Glutamatergic neuron (in vitro differentiated cells): ENCODE measurements at regions not wholly inside any gene's neighbourhood (a gene's known extent, or its start where the extent isn't known, plus 50 kb on each side); places are given as distances from the start of the nearest gene placed in this dataset.
"Not testable (repeated sequence)": the region's sequence is repeated elsewhere in the genome, so short reads cannot be mapped to it uniquely, and the experiment has no call there.

Experiments used
- DNase-seq: peaks from one replicate; pipeline ENCODE4 v3.0.0; 2022
- H3K27ac Mint-ChIP-seq: one replicate; pipeline ENCODE4 v1.8.0; 2020; ENCODE audit warnings: mild to moderate bottlenecking, mixed read lengths, inconsistent platforms; ENCODE audit not compliant: unreplicated experiment
- H3K27me3 Mint-ChIP-seq: one replicate; pipeline ENCODE4 v1.8.0; 2020; ENCODE audit warnings: mild to moderate bottlenecking, moderate library complexity, mixed read lengths, inconsistent platforms; ENCODE audit not compliant: unreplicated experiment
- H3K36me3 Mint-ChIP-seq: one replicate; pipeline ENCODE4 v1.8.0; 2020; ENCODE audit warnings: mild to moderate bottlenecking, mixed read lengths, inconsistent platforms; ENCODE audit not compliant: unreplicated experiment
- H3K4me1 Mint-ChIP-seq: one replicate; pipeline ENCODE4 v1.8.0; 2020; ENCODE audit warnings: mild to moderate bottlenecking, low read depth, mixed read lengths, inconsistent platforms; ENCODE audit not compliant: unreplicated experiment
- H3K4me3 Mint-ChIP-seq: one replicate; pipeline ENCODE4 v1.8.0; 2020; ENCODE audit warnings: mild to moderate bottlenecking, mixed read lengths, inconsistent platforms; ENCODE audit not compliant: unreplicated experiment
- H3K9me3 Mint-ChIP-seq: one replicate; pipeline ENCODE4 v1.8.0; 2020; ENCODE audit warnings: mild to moderate bottlenecking, moderate library complexity, mixed read lengths, inconsistent platforms; ENCODE audit not compliant: unreplicated experiment
- CTCF ChIP-seq: fragments of 200-600 bp; sonication (generic); IDR thresholded peaks from one replicate; pipeline ENCODE4 v1.5.0; 2021; ENCODE audit not compliant: partially characterized antibody, unreplicated experiment

- peaks cover 2% of the 10 kb centered on the region for H3K9me3 Mint-ChIP-seq
- H3K4me1 Mint-ChIP-seq: no peaks in the 10 kb centered on the region
- no peak for TF ChIP-seq CTCF
- DNase-seq: no peak
- H3K4me3 Mint-ChIP-seq: no peak overlapping the region
- no peaks in the 10 kb centered on the region for H3K36me3 Mint-ChIP-seq
- H3K27ac Mint-ChIP-seq: no peak overlapping the region
- no peaks in the 10 kb centered on the region for H3K27me3 Mint-ChIP-seq
Observed at GRCh38 chr1:157382351-157382750, 170.0 kb downstream of the FCRL5 start.

- no peaks in the 10 kb centered on the region for H3K27me3 Mint-ChIP-seq
- H3K4me3 Mint-ChIP-seq: no peak overlapping the region
- peaks cover 2% of the 10 kb centered on the region for H3K9me3 Mint-ChIP-seq
- no peaks in the 10 kb centered on the region for H3K4me1 Mint-ChIP-seq
- no peak for TF ChIP-seq CTCF
- DNase-seq: no peak
- H3K36me3 Mint-ChIP-seq: no peaks in the 10 kb centered on the region
- no peak overlapping the region for H3K27ac Mint-ChIP-seq
Observed at GRCh38 chr1:157380523-157380922, 171.8 kb downstream of the FCRL5 start.

GRCh38 chr1:157377280-157377713, 175.0 kb downstream of the FCRL5 start:
- not testable (repeated sequence) for H3K4me3 Mint-ChIP-seq, H3K4me1 Mint-ChIP-seq, H3K27me3 Mint-ChIP-seq, H3K27ac Mint-ChIP-seq, H3K36me3 Mint-ChIP-seq, H3K9me3 Mint-ChIP-seq
- peak; percentile 56 for DNase-seq
- TF ChIP-seq CTCF: peak; percentile 53

GRCh38 chr1:157376681-157377080, 175.6 kb downstream of the FCRL5 start:
- H3K27ac Mint-ChIP-seq: no peak overlapping the region
- no peaks in the 10 kb centered on the region for H3K27me3 Mint-ChIP-seq
- H3K9me3 Mint-ChIP-seq: peaks cover 2% of the 10 kb centered on the region
- H3K4me3 Mint-ChIP-seq: no peak overlapping the region
- DNase-seq: no peak
- TF ChIP-seq CTCF: no peak
- H3K4me1 Mint-ChIP-seq: peaks cover 6% of the 10 kb centered on the region
- no peaks in the 10 kb centered on the region for H3K36me3 Mint-ChIP-seq

GRCh38 chr1:157372311-157372710, 180.0 kb downstream of the FCRL5 start:
- not testable (repeated sequence) for H3K4me1 Mint-ChIP-seq, H3K36me3 Mint-ChIP-seq, H3K4me3 Mint-ChIP-seq, H3K27ac Mint-ChIP-seq, H3K27me3 Mint-ChIP-seq, H3K9me3 Mint-ChIP-seq, DNase-seq

- Mint-ChIP-seq H3K27ac (no peak overlapping the region), H3K4me1 (peaks cover 6% of the 10 kb centered on the region), H3K4me3 (no peak overlapping the region), H3K27me3 (no peaks in the 10 kb centered on the region), H3K9me3 (no peaks in the 10 kb centered on the region), H3K36me3 (no peaks in the 10 kb centered on the region)
- TF ChIP-seq CTCF: no peak
- no peak for DNase-seq
Observed at GRCh38 chr1:157371826-157372225, 180.5 kb downstream of the FCRL5 start.
